ENCODE measurements at regions not wholly inside any gene's neighbourhood (a gene's known extent, or its start where the extent isn't known, plus 50 kb on each side); places are given as distances from the start of the nearest gene placed in this dataset.

DNA sequence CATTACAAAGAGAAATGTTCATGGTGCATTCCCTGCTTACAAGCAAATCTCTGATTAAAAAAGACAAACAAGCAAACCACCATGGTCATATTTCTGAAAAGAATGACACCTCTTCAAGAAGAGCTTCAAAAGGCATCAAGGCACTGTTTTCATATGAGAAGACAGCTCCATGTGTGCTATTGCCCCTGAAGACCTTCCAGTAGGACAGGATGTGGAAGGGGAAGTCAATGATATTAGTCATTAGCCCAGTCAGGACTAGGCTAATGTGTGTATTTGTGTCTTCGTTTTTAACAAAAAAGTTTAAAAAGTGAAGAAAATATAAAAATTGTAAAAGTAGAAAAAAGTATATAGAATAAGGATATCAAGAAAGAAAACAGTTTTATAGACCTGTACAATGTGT lies 534.7 kb upstream of the ARGLU1 start:
- TF ChIP-seq, protein P1, sequence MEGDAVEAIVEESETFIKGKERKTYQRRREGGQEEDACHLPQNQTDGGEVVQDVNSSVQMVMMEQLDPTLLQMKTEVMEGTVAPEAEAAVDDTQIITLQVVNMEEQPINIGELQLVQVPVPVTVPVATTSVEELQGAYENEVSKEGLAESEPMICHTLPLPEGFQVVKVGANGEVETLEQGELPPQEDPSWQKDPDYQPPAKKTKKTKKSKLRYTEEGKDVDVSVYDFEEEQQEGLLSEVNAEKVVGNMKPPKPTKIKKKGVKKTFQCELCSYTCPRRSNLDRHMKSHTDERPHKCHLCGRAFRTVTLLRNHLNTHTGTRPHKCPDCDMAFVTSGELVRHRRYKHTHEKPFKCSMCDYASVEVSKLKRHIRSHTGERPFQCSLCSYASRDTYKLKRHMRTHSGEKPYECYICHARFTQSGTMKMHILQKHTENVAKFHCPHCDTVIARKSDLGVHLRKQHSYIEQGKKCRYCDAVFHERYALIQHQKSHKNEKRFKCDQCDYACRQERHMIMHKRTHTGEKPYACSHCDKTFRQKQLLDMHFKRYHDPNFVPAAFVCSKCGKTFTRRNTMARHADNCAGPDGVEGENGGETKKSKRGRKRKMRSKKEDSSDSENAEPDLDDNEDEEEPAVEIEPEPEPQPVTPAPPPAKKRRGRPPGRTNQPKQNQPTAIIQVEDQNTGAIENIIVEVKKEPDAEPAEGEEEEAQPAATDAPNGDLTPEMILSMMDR (conservative IDR thresholded peaks at IDR 0.05; ENCODE audit: low read depth, low read length): no peak
- H3K27ac ChIP-seq: no peak overlapping the region
- no peaks in the 10 kb centered on the region for H4K20me1 ChIP-seq (ENCODE audit: insufficient read depth)
- no peak overlapping the region for H3K9ac ChIP-seq
- no peak overlapping the region for H3K4me2 ChIP-seq
- no peaks in the 10 kb centered on the region for H3K36me3 ChIP-seq (ENCODE audit: insufficient read depth)
- no peak overlapping the region for H2AFZ ChIP-seq (ENCODE audit: low read depth)
- H3K4me1 ChIP-seq (ENCODE audit: low read depth, poor library complexity, severe bottlenecking): no peaks in the 10 kb centered on the region
- no peaks in the 10 kb centered on the region for H3K79me2 ChIP-seq (ENCODE audit: insufficient read depth, low read depth)
- H3K4me3 ChIP-seq (IDR thresholded peaks at IDR 0.05; ENCODE audit: insufficient read depth, low read depth, low read length): no peak overlapping the region
- no peaks in the 10 kb centered on the region for H3K27me3 ChIP-seq (ENCODE audit: insufficient read depth, low read depth)

GRCh38 chr13:107099661-107100060 lies 531.7 kb upstream of the ARGLU1 start:
- H2AFZ ChIP-seq (ENCODE audit: low read depth): no peak overlapping the region
- no peaks in the 10 kb centered on the region for H3K4me1 ChIP-seq (ENCODE audit: low read depth, poor library complexity, severe bottlenecking)
- no peaks in the 10 kb centered on the region for H4K20me1 ChIP-seq (ENCODE audit: insufficient read depth)
- H3K79me2 ChIP-seq (ENCODE audit: insufficient read depth, low read depth): no peaks in the 10 kb centered on the region
- no peak overlapping the region for H3K9ac ChIP-seq
- H3K27ac ChIP-seq: no peak overlapping the region
- no peaks in the 10 kb centered on the region for H3K27me3 ChIP-seq (ENCODE audit: insufficient read depth, low read depth)
- H3K4me3 ChIP-seq (IDR thresholded peaks at IDR 0.05; ENCODE audit: insufficient read depth, low read depth, low read length): no peak overlapping the region
- no peaks in the 10 kb centered on the region for H3K36me3 ChIP-seq (ENCODE audit: insufficient read depth)
- TF ChIP-seq, protein P1 (conservative IDR thresholded peaks at IDR 0.05; ENCODE audit: low read depth, low read length): no peak
- H3K4me2 ChIP-seq: no peak overlapping the region

- no peaks in the 10 kb centered on the region for H3K4me1 ChIP-seq (ENCODE audit: low read depth, poor library complexity, severe bottlenecking)
- no peak overlapping the region for H3K9ac ChIP-seq
- H3K36me3 ChIP-seq (ENCODE audit: insufficient read depth): no peaks in the 10 kb centered on the region
- H4K20me1 ChIP-seq (ENCODE audit: insufficient read depth): no peaks in the 10 kb centered on the region
- no peaks in the 10 kb centered on the region for H3K79me2 ChIP-seq (ENCODE audit: insufficient read depth, low read depth)
- H3K4me3 ChIP-seq (IDR thresholded peaks at IDR 0.05; ENCODE audit: insufficient read depth, low read depth, low read length): no peak overlapping the region
- H3K27ac ChIP-seq: no peak overlapping the region
- no peak overlapping the region for H3K4me2 ChIP-seq
- H2AFZ ChIP-seq (ENCODE audit: low read depth): no peak overlapping the region
- TF ChIP-seq, protein P1 (conservative IDR thresholded peaks at IDR 0.05; ENCODE audit: low read depth, low read length): no peak
- H3K27me3 ChIP-seq (ENCODE audit: insufficient read depth, low read depth): no peaks in the 10 kb centered on the region
Observed at GRCh38 chr13:107097916-107098315, 530.0 kb upstream of the ARGLU1 start.

DNA sequence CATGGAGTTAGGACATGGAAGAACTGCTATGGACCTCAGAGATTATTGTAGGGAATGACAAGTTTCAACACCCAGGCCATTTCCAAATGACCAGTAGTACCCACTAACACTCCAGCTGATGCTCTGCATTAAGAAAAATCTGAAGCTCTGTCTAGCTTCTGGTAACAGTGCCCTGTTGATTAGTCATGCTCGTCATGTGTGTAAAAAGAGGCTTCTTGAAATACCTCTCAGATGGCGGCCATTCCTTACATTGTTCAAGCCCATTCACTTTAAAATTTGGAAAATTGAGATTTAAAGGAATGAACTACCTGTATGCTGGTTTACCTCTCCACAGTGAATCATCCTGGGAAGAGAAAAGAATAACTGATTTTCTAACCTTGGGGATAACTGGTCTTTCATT lies 527.9 kb upstream of the ARGLU1 start:
- Histone ChIP-seq H3K79me2 (ENCODE audit: insufficient read depth, low read depth) (no peaks in the 10 kb centered on the region), H3K27me3 (ENCODE audit: insufficient read depth, low read depth) (no peaks in the 10 kb centered on the region), H3K4me3 (IDR thresholded peaks at IDR 0.05; ENCODE audit: insufficient read depth, low read depth, low read length) (no peak overlapping the region), H3K9ac (no peak overlapping the region), H4K20me1 (ENCODE audit: insufficient read depth) (no peaks in the 10 kb centered on the region), H3K36me3 (ENCODE audit: insufficient read depth) (no peaks in the 10 kb centered on the region), H2AFZ (ENCODE audit: low read depth) (no peak overlapping the region), H3K4me2 (no peak overlapping the region), H3K27ac (no peak overlapping the region), H3K4me1 (ENCODE audit: low read depth, poor library complexity, severe bottlenecking) (no peaks in the 10 kb centered on the region)
- TF ChIP-seq, protein P1 (conservative IDR thresholded peaks at IDR 0.05; ENCODE audit: low read depth, low read length): no peak

Data from KMS-11 (cell line).